ENCODE measurements at regions not wholly inside any gene's neighbourhood (a gene's known extent, or its start where the extent isn't known, plus 50 kb on each side); places are given as distances from the start of the nearest gene placed in this dataset.

- H3K79me2 ChIP-seq (ENCODE audit: insufficient read depth, low read length): no peaks in the 10 kb centered on the region
- no peak overlapping the region for H3K27ac Mint-ChIP-seq
- no peak overlapping the region for H3K27ac ChIP-seq (ENCODE audit: low read depth in 1 of 2, low read length in 2 of 2)
- H3K36me3 Mint-ChIP-seq: no peaks in the 10 kb centered on the region
- H3K27me3 Mint-ChIP-seq (ENCODE audit: low read depth in 3 of 3): peaks cover 6 to 19% (median 12%) of the 10 kb centered on the region in 3 donors
- no peak overlapping the region for H2AFZ ChIP-seq (ENCODE audit: insufficient read depth, low read depth, low read length, poor library complexity, severe bottlenecking)
- H3K36me3 ChIP-seq (replicated peaks in 1 of 2; ENCODE audit: control insufficient read depth in 1 of 2, insufficient read depth in 2 of 2, low read length in 2 of 2): no peaks in the 10 kb centered on the region
- H3K4me1 Mint-ChIP-seq: no peaks in the 10 kb centered on the region
- H3K4me3 ChIP-seq (replicated peaks in 1 of 3; ENCODE audit: low read depth in 2 of 3, low read length in 3 of 3): no peak overlapping the region
- no peak for DNase-seq
- intact Hi-C loops (cut with micrococcal nuclease): no loop called here
- H3K4me1 ChIP-seq (ENCODE audit: control insufficient read depth in 1 of 2, insufficient read depth in 2 of 2, low read length in 2 of 2): no peaks in the 10 kb centered on the region
- peaks cover 0 to 3% of the 10 kb centered on the region in 2 donors for H3K27me3 ChIP-seq (ENCODE audit: control insufficient read depth in 2 of 2, insufficient read depth in 2 of 2, low read length in 2 of 2)
- WGBS (ENCODE audit: insufficient coverage): 89% methylated on average over 4 of the region's 5 CpGs
- no peak overlapping the region for H3K4me2 ChIP-seq (replicated peaks; ENCODE audit: extremely low read depth, low read length, poor library complexity, severe bottlenecking)
- TF ChIP-seq CTCF (IDR thresholded peaks at IDR 0.05): no peak
- H3K4me3 Mint-ChIP-seq: no peak overlapping the region
- no peaks in the 10 kb centered on the region for H3K9me3 ChIP-seq (replicated peaks in 1 of 2; ENCODE audit: control insufficient read depth in 1 of 2, insufficient read depth in 1 of 2, low read length in 2 of 2)
- H3K9me3 Mint-ChIP-seq: no peaks in the 10 kb centered on the region
- H4K20me1 ChIP-seq (ENCODE audit: insufficient read depth, low read length): no peaks in the 10 kb centered on the region
- H3K9ac ChIP-seq (ENCODE audit: insufficient read depth, low read length, poor library complexity, severe bottlenecking): no peak overlapping the region
These were observed 300.7 kb downstream of the ZNF536 start for GRCh38 chr19:30672926-30673325.

GRCh38 chr19:30671622-30672051 is 299.5 kb downstream of the ZNF536 start:
- Histone ChIP-seq H3K79me2 (ENCODE audit: insufficient read depth, low read length) (no peaks in the 10 kb centered on the region), H3K27ac (ENCODE audit: low read depth in 1 of 2, low read length in 2 of 2) (no peak overlapping the region), H3K4me1 (ENCODE audit: control insufficient read depth in 1 of 2, insufficient read depth in 2 of 2, low read length in 2 of 2) (no peaks in the 10 kb centered on the region), H3K36me3 (replicated peaks in 1 of 2; ENCODE audit: control insufficient read depth in 1 of 2, insufficient read depth in 2 of 2, low read length in 2 of 2) (no peaks in the 10 kb centered on the region), H3K9me3 (replicated peaks in 1 of 2; ENCODE audit: control insufficient read depth in 1 of 2, insufficient read depth in 1 of 2, low read length in 2 of 2) (no peaks in the 10 kb centered on the region), H3K9ac (ENCODE audit: insufficient read depth, low read length, poor library complexity, severe bottlenecking) (no peak overlapping the region), H2AFZ (ENCODE audit: insufficient read depth, low read depth, low read length, poor library complexity, severe bottlenecking) (no peak overlapping the region), H4K20me1 (ENCODE audit: insufficient read depth, low read length) (no peaks in the 10 kb centered on the region), H3K27me3 (ENCODE audit: control insufficient read depth in 2 of 2, insufficient read depth in 2 of 2, low read length in 2 of 2) (peaks cover 0 to 3% of the 10 kb centered on the region in 2 donors), H3K4me2 (replicated peaks; ENCODE audit: extremely low read depth, low read length, poor library complexity, severe bottlenecking) (no peak overlapping the region), H3K4me3 (replicated peaks in 1 of 3; ENCODE audit: low read depth in 2 of 3, low read length in 3 of 3) (no peak overlapping the region)
- 84% methylated on average over 9 of the region's 9 CpGs for WGBS (ENCODE audit: insufficient coverage)
- Mint-ChIP-seq H3K27ac (no peak overlapping the region), H3K9me3 (no peaks in the 10 kb centered on the region), H3K36me3 (no peaks in the 10 kb centered on the region), H3K4me3 (no peak overlapping the region), H3K27me3 (ENCODE audit: low read depth in 3 of 3) (peaks cover 6 to 19% (median 12%) of the 10 kb centered on the region in 3 donors), H3K4me1 (no peaks in the 10 kb centered on the region)
- no peak for DNase-seq
- no peak for TF ChIP-seq CTCF (IDR thresholded peaks at IDR 0.05)
- intact Hi-C loops (cut with micrococcal nuclease): no loop called here
